Left ventricle myocardium inferior (tissue), 1 donor: ENCODE measurements at regions not wholly inside any gene's neighbourhood (a gene's known extent, or its start where the extent isn't known, plus 50 kb on each side); places are given as distances from the start of the nearest gene placed in this dataset.
"Not testable (repeated sequence)": the region's sequence is repeated elsewhere in the genome, so short reads cannot be mapped to it uniquely, and the experiment has no call there.

ENCODE experiments used
- DNase-seq: peaks from one replicate; pipeline ENCODE4 v3.0.0-alpha.2; 2020
- H3K27ac ChIP-seq: fragments of 200-600 bp; replicated peaks from 2 replicates; pipeline ENCODE4 v1.8.0; 2021
- H3K27me3 ChIP-seq: fragments of 200-600 bp; 2 replicates; pipeline ENCODE4 v1.8.0; 2021; ENCODE audit warnings: low read depth
- H3K36me3 ChIP-seq: fragments of 200-600 bp; 2 replicates; pipeline ENCODE4 v1.8.0; 2021
- H3K4me1 ChIP-seq: fragments of 200-600 bp; 2 replicates; pipeline ENCODE4 v1.8.0; 2021
- H3K4me3 ChIP-seq: fragments of 200-600 bp; 2 replicates; pipeline ENCODE4 v1.8.0; 2021; ENCODE audit warnings: mild to moderate bottlenecking, moderate library complexity
- H3K9me3 ChIP-seq: fragments of 200-600 bp; replicated peaks from 2 replicates; pipeline ENCODE4 v1.8.0; 2021
- intact Hi-C: fragments of 100-400 bp; cut with micrococcal nuclease; formaldehyde crosslinking; loops from one replicate; pipeline ENCODE4 v1.11.0; 2022
- TF ChIP-seq, protein P1 (sequence below): fragments of 200-600 bp; IDR thresholded peaks from 2 replicates; pipeline ENCODE4 v1.8.0; 2021; ENCODE audit warnings: antibody characterized with exemption, mild to moderate bottlenecking, borderline replicate concordance
- donor health status: DM: no; HTN: yes; CAD: no; lungs with severe emphysema.

DNA sequence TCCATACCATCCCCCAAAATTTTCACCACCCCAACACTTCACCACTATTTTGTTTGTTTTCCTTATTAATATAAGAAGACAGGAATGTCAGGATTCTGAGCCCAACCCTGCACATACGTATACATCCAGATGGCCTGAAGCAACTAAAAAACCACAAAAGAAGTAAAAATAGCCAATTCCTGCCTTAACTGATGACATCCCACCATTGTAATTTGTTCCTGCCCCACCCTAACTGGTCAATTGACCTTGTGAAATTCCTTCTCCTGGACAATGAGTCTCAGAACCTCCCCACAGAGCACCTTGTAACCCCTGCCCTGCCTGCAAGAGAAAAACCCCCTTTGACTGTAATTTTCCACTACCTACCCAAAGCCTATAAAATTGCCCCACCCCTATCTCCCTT is 132.5 kb downstream of the ZNF675 start:
- intact Hi-C loops = no loop called here
- Histone ChIP-seq H3K4me3 (no peak overlapping the region), H3K9me3 (no peaks in the 10 kb centered on the region), H3K27me3 (no peaks in the 10 kb centered on the region), H3K4me1 (peaks cover 1% of the 10 kb centered on the region), H3K27ac (no peak overlapping the region), H3K36me3 (no peaks in the 10 kb centered on the region)
- no peak for DNase-seq
- TF ChIP-seq, protein P1, sequence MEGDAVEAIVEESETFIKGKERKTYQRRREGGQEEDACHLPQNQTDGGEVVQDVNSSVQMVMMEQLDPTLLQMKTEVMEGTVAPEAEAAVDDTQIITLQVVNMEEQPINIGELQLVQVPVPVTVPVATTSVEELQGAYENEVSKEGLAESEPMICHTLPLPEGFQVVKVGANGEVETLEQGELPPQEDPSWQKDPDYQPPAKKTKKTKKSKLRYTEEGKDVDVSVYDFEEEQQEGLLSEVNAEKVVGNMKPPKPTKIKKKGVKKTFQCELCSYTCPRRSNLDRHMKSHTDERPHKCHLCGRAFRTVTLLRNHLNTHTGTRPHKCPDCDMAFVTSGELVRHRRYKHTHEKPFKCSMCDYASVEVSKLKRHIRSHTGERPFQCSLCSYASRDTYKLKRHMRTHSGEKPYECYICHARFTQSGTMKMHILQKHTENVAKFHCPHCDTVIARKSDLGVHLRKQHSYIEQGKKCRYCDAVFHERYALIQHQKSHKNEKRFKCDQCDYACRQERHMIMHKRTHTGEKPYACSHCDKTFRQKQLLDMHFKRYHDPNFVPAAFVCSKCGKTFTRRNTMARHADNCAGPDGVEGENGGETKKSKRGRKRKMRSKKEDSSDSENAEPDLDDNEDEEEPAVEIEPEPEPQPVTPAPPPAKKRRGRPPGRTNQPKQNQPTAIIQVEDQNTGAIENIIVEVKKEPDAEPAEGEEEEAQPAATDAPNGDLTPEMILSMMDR = no peak

DNA sequence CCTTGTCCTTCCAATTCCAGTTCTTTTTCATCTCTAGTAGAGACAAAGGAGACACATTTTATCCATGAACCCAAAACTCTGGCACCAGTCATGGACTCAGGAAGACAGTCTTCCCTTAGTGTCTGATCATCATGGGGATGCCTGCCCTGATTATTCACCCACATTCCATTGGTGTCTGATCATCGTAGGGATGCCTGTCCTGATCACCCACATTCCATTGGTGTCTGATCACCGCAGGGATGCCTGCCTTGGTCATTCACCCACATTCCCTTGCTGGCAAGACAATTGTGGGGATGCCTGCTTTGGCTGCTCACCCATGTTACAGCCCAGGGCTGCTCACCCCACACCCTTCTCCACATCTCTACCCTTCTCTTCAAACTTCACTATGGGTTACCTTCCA is 136.9 kb downstream of the ZNF675 start:
- intact Hi-C loops, H3K27me3 ChIP-seq, H3K9me3 ChIP-seq, H3K27ac ChIP-seq, DNase-seq, H3K4me3 ChIP-seq, H3K36me3 ChIP-seq, H3K4me1 ChIP-seq: not testable (repeated sequence)

GRCh38 chr19:23547816-23548430 is 139.1 kb downstream of the ZNF675 start:
- DNase-seq = no peak
- peaks cover 9% of the 10 kb centered on the region for H3K4me1 ChIP-seq
- no peaks in the 10 kb centered on the region for H3K36me3 ChIP-seq

DNA sequence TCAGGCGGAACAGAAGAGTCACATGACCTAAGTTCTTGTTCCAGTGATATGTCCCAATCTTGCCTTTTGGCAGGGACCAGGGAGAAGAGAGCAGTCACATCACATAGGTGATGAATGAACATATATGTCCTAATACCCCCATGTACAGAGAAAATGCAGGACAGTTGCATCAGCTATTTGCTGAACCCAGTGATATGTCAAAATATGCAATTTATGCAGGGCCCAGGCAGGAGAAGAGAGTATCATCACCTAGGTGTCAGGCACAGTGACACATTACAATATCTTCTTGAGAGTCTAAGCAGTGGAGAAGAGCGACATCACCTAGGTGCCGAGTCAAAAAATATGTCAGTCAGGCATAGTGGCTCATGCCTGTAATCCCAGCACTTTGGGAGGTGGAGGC is 139.9 kb downstream of the ZNF675 start:
- Histone ChIP-seq H3K36me3 (no peaks in the 10 kb centered on the region), H3K27ac (no peak overlapping the region), H3K9me3 (no peaks in the 10 kb centered on the region), H3K4me3 (no peak overlapping the region), H3K4me1 (peaks cover 9% of the 10 kb centered on the region), H3K27me3 (no peaks in the 10 kb centered on the region)
- TF ChIP-seq, protein P1 = no peak
- intact Hi-C loops = no loop called here
- DNase-seq = no peak

More at GRCh38 chr19:23547816-23548430, 139.1 kb downstream of the ZNF675 start:
- Histone ChIP-seq H3K9me3 (no peaks in the 10 kb centered on the region), H3K27ac (no peak overlapping the region), H3K27me3 (no peaks in the 10 kb centered on the region), H3K4me3 (no peak overlapping the region)
- intact Hi-C loops = no loop called here
- TF ChIP-seq, protein P1 = no peak

- Histone ChIP-seq H3K4me1 (no peaks in the 10 kb centered on the region), H3K27me3 (no peaks in the 10 kb centered on the region), H3K27ac (no peak overlapping the region), H3K9me3 (no peaks in the 10 kb centered on the region), H3K36me3 (no peaks in the 10 kb centered on the region), H3K4me3 (no peak overlapping the region)
- TF ChIP-seq, protein P1 = no peak
- no peak for DNase-seq
- intact Hi-C loops = no loop called here
Measured at GRCh38 chr19:23543351-23543750, 143.7 kb downstream of the ZNF675 start.

GRCh38 chr19:23542562-23542961 is 144.4 kb downstream of the ZNF675 start:
- no peak overlapping the region for H3K4me3 ChIP-seq
- H3K36me3 ChIP-seq = no peaks in the 10 kb centered on the region
- H3K9me3 ChIP-seq = no peaks in the 10 kb centered on the region
- no peaks in the 10 kb centered on the region for H3K4me1 ChIP-seq
- DNase-seq = no peak
- no peak overlapping the region for H3K27ac ChIP-seq
- intact Hi-C loops = no loop called here
- TF ChIP-seq, protein P1 = no peak
- H3K27me3 ChIP-seq = no peaks in the 10 kb centered on the region
